Caco-2 (cell line): ENCODE measurements at regions not wholly inside any gene's neighbourhood (a gene's known extent, or its start where the extent isn't known, plus 50 kb on each side); places are given as distances from the start of the nearest gene placed in this dataset.

Experiments
- BruUV-seq: library from RNA; stranded (reverse); fragments of 400-500 nt; replicated peaks from 2 replicates; lab custom pipeline; 2021; lab: Mats Ljungman, UMichigan
- CTCF ChIA-PET: fragments of 300-600 bp; sonication (Branson Sonifier 250); formaldehyde crosslinking; loops from one replicate; lab custom pipeline; 2022; ENCODE audit warnings: antibody characterized with exemption; lab: Charles Lee
- POLR2A ChIA-PET: fragments of 300-600 bp; sonication (Branson Sonifier 250); formaldehyde crosslinking; loops from one replicate; lab custom pipeline; 2022; ENCODE audit warnings: antibody characterized with exemption; lab: Charles Lee
- DNase-seq, 2 experiments: peaks; one replicate each; pipeline versions ENCODE4 v3.0.0 to v3.0.0-alpha.2; 2020 to 2022
- H3K27me3 ChIP-seq: replicated peaks from 2 replicates; pipeline ENCODE4 v1.6.0; 2011; ENCODE audit warnings: low read length; ENCODE audit not compliant: control insufficient read depth, insufficient read depth
- H3K36me3 ChIP-seq: 2 replicates; pipeline ENCODE4 v1.5.1; 2011; ENCODE audit warnings: low read length; ENCODE audit not compliant: control insufficient read depth, insufficient read depth
- H3K4me1 ChIP-seq: fragments of 250-450 bp; sonication (Bioruptor Pico); 2 replicates; pipeline ENCODE4 v1.5.1; 2020; ENCODE audit warnings: mild to moderate bottlenecking
- H3K4me3 ChIP-seq: 2 replicates; pipeline ENCODE4 v1.5.1; 2011; ENCODE audit warnings: low read depth, mild to moderate bottlenecking, control low read depth, low read length
- H3K9me3 ChIP-seq: fragments of 250-450 bp; sonication (Bioruptor Pico); 2 replicates; pipeline ENCODE4 v1.5.1; 2020; ENCODE audit warnings: mild to moderate bottlenecking, moderate library complexity
- H3K27ac Mint-ChIP-seq: one replicate; pipeline ENCODE4 v1.8.0; 2022; ENCODE audit warnings: mixed read lengths; ENCODE audit not compliant: unreplicated experiment
- H3K27me3 Mint-ChIP-seq: one replicate; pipeline ENCODE4 v1.8.0; 2022; ENCODE audit warnings: mixed read lengths; ENCODE audit not compliant: insufficient read depth, unreplicated experiment
- H3K36me3 Mint-ChIP-seq: one replicate; pipeline ENCODE4 v1.8.0; 2022; ENCODE audit warnings: mild to moderate bottlenecking, mixed read lengths; ENCODE audit not compliant: insufficient read depth, unreplicated experiment
- H3K4me1 Mint-ChIP-seq: one replicate; pipeline ENCODE4 v1.8.0; 2022; ENCODE audit warnings: low read depth, mixed read lengths; ENCODE audit not compliant: unreplicated experiment
- H3K4me3 Mint-ChIP-seq: one replicate; pipeline ENCODE4 v1.8.0; 2022; ENCODE audit warnings: mild to moderate bottlenecking, moderate library complexity, mixed read lengths; ENCODE audit not compliant: unreplicated experiment
- H3K9me3 Mint-ChIP-seq: one replicate; pipeline ENCODE4 v1.8.0; 2022; ENCODE audit warnings: mixed read lengths; ENCODE audit not compliant: unreplicated experiment
- intact Hi-C: fragments of 100-400 bp; cut with micrococcal nuclease; formaldehyde crosslinking; loops from one replicate; pipeline ENCODE4 v1.10.0; 2022; ENCODE audit not compliant: unreplicated experiment
- TF ChIP-seq, protein P1 (sequence below), 2 experiments: fragments of 200-600 bp in 1 of 2; IDR thresholded peaks; 1 replicate in 1 of 2; 2 replicates in 1 of 2; pipeline versions ENCODE4 v1.5.1 to v1.8.0; 2011 to 2022; ENCODE audit warnings: antibody characterized with exemption in 1 of 2, control low read depth in 1 of 2, inconsistent platforms in 1 of 2, low read depth in 1 of 2, low read length in 1 of 2, mild to moderate bottlenecking in 1 of 2, moderate library complexity in 1 of 2; ENCODE audit not compliant: insufficient read depth in 1 of 2, severe bottlenecking in 1 of 2, unreplicated experiment in 1 of 2

DNA sequence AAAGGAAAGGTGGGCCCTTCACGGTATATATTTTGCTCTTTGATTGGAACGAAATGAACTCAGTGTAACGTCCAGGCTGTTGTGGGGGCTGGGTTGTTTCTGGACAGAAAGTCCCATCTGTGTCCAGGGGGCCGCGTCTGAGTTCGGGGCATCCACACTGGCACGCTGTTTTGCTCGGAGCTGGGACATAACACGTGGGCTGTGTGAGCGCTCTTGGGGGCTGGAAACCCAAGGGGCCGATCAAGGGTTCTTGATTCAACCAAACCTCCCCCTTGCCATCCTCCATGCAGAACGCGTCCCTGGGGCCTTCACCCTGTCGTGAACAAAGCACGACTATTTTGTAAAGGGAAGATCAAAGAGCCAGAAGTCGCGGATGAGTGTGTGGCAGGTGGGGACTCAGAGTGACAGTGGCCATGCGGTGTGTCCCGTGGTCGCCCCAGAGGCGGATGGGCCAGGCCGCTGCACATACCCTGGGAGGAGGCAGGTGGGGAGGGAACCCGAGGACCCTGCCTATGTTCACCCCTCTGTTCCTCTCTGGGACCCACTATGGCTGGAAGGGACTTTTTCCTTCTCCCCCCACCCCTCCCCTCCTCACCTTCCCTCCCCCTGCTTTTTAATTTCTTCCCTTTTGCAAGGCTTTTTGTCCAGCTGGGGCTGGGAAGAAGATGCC lies 387.2 kb downstream of the SEC14L1 start:
- H3K36me3 Mint-ChIP-seq: no peaks in the 10 kb centered on the region
- Histone ChIP-seq H3K9me3 (peaks cover 4% of the 10 kb centered on the region; the same call in 1 of the 2 replicates), H3K36me3 (no peaks in the 10 kb centered on the region), H3K27me3 (no peaks in the 10 kb centered on the region), H3K4me3 (peak overlapping the region; percentile 38; the same call in 1 of the 2 replicates), H3K4me1 (no peaks in the 10 kb centered on the region)
- TF ChIP-seq, protein P1, sequence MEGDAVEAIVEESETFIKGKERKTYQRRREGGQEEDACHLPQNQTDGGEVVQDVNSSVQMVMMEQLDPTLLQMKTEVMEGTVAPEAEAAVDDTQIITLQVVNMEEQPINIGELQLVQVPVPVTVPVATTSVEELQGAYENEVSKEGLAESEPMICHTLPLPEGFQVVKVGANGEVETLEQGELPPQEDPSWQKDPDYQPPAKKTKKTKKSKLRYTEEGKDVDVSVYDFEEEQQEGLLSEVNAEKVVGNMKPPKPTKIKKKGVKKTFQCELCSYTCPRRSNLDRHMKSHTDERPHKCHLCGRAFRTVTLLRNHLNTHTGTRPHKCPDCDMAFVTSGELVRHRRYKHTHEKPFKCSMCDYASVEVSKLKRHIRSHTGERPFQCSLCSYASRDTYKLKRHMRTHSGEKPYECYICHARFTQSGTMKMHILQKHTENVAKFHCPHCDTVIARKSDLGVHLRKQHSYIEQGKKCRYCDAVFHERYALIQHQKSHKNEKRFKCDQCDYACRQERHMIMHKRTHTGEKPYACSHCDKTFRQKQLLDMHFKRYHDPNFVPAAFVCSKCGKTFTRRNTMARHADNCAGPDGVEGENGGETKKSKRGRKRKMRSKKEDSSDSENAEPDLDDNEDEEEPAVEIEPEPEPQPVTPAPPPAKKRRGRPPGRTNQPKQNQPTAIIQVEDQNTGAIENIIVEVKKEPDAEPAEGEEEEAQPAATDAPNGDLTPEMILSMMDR (IDR thresholded peaks at IDR 0.05; ENCODE audit: insufficient read depth in 1 of 2, low read depth in 1 of 2, low read length in 1 of 2, severe bottlenecking in 1 of 2, unreplicated experiment in 1 of 2): no peak
- peaks cover 4% of the 10 kb centered on the region for H3K27me3 Mint-ChIP-seq
- ChIA-PET CTCF (no interaction called here), POLR2A (no interaction called here)
- BruUV-seq: no TSS peak
- peaks cover 10% of the 10 kb centered on the region for H3K9me3 Mint-ChIP-seq
- H3K4me3 Mint-ChIP-seq: peak overlapping the region; percentile 64
- intact Hi-C loops: no loop called here
- DNase-seq: no peak
- H3K27ac Mint-ChIP-seq: no peak overlapping the region
- no peaks in the 10 kb centered on the region for H3K4me1 Mint-ChIP-seq

DNA sequence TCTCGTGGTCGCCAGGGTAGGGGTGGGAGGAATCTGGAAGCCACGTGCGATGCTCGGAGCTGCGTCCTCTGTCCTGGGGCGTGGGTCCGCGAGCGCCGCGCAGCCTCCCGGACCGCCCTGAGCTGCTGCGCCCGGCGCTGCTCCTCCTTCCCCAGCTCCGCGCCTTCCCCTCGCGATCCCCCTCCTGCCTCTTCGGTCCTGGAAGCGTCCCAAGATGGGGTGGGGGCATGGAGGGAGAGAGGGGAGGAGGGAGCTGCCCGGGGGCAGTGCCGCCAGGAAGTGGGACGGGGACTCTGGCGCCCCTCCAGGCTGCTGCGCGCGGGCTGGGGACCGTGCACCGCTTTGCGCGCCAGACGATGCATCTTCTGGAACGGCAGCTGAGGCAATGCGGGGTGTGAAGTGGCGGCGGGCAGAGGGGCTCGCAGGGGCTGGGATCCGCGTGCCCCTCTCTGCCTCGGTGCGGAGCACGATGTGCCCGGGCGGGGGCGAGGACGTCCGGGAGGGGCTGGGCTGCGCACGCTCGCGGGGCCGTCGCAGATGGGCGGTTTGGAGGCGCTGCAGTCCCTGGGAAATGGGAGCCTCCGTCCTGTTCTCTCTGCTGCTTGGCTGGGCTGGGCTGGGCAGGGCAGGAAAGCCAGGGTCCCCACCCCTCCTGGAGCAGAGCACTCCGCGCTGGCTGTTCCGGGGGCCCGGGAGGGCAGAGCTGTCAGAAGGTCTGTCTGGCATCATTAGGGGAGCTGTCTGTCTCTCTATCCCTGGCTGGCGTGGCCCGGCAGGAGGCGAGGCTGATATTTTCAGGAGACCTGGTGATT lies 388.0 kb downstream of the SEC14L1 start:
- peaks cover 10% of the 10 kb centered on the region for H3K9me3 Mint-ChIP-seq
- H3K4me1 Mint-ChIP-seq: no peaks in the 10 kb centered on the region
- Histone ChIP-seq H3K4me1 (no peaks in the 10 kb centered on the region), H3K9me3 (peaks cover 4% of the 10 kb centered on the region; the same call in 1 of the 2 replicates), H3K4me3 (peak overlapping the region; percentile 38), H3K36me3 (no peaks in the 10 kb centered on the region), H3K27me3 (no peaks in the 10 kb centered on the region)
- H3K27ac Mint-ChIP-seq: no peak overlapping the region
- DNase-seq: peak in 1 of 2 experiments; percentile 48
- no TSS peak for BruUV-seq
- intact Hi-C loops: no loop called here
- TF ChIP-seq, protein P1 (IDR thresholded peaks at IDR 0.05; ENCODE audit: insufficient read depth in 1 of 2, low read depth in 1 of 2, low read length in 1 of 2, severe bottlenecking in 1 of 2, unreplicated experiment in 1 of 2): peak in 1 of 2 experiments; percentile 29
- H3K36me3 Mint-ChIP-seq: no peaks in the 10 kb centered on the region
- peak overlapping the region; percentile 64 for H3K4me3 Mint-ChIP-seq
- ChIA-PET CTCF (no interaction called here), POLR2A (no interaction called here)
- H3K27me3 Mint-ChIP-seq: peaks cover 4% of the 10 kb centered on the region

DNA sequence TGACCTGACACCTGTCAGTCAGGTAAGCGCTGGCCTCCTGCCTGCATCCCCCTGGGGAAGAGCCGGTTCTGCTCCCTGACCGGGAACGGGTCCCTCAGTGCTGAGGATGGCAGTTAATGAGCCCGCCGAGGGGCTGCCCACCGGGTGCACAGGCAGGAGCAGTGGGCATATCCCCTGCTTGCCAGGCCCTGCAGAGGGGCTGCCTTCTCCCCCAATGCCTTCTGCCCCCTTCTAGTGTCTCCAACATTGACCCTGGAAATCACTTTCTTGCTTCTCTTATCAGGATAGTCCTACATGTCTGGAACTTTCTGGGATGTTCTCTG lies 388.5 kb downstream of the SEC14L1 start:
- TF ChIP-seq, protein P1 (IDR thresholded peaks at IDR 0.05; ENCODE audit: insufficient read depth in 1 of 2, low read depth in 1 of 2, low read length in 1 of 2, severe bottlenecking in 1 of 2, unreplicated experiment in 1 of 2): no peak
- Mint-ChIP-seq H3K4me3 (peak overlapping the region; percentile 64), H3K9me3 (peaks cover 10% of the 10 kb centered on the region), H3K27me3 (peaks cover 4% of the 10 kb centered on the region), H3K27ac (no peak overlapping the region), H3K4me1 (no peaks in the 10 kb centered on the region), H3K36me3 (no peaks in the 10 kb centered on the region)
- Histone ChIP-seq H3K9me3 (peaks cover 8% of the 10 kb centered on the region), H3K36me3 (no peaks in the 10 kb centered on the region), H3K4me1 (no peaks in the 10 kb centered on the region), H3K27me3 (no peaks in the 10 kb centered on the region), H3K4me3 (no peak overlapping the region)
- DNase-seq: no peak
- POLR2A ChIA-PET: no interaction called here
- intact Hi-C loops: no loop called here
- BruUV-seq: no TSS peak
- CTCF ChIA-PET: no interaction called here
